ENCODE measurements at regions not wholly inside any gene's neighbourhood (a gene's known extent, or its start where the extent isn't known, plus 50 kb on each side); places are given as distances from the start of the nearest gene placed in this dataset.

GRCh38 chr2:155157711-155158110 lies 459.2 kb downstream of the KCNJ3 start:
- DNase-seq (ENCODE audit: low spot score): no peak

- DNase-seq (ENCODE audit: low spot score): no peak
Observed at GRCh38 chr2:155157065-155157464, 458.6 kb downstream of the KCNJ3 start.

DNA sequence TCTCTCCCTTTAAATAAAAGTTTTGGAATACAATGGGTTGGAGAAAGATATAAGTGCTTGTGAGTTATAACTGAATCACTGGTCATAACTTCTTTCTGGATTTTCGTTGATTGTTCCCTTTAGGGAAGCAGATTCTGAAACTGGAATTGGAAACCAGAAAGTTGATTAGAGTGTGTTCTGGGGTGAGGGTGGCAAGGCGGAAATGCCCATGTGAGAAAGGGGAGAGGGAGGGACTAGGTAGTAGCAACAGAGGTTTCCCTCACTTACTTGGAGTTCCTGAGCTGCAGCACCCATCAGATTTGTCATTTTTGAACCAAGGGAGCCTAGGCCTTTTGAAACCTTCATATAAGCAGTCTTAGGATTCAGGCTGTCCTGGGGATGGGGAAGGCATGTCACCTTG lies 453.4 kb downstream of the KCNJ3 start:
- no peak for DNase-seq (ENCODE audit: low spot score)

DNA sequence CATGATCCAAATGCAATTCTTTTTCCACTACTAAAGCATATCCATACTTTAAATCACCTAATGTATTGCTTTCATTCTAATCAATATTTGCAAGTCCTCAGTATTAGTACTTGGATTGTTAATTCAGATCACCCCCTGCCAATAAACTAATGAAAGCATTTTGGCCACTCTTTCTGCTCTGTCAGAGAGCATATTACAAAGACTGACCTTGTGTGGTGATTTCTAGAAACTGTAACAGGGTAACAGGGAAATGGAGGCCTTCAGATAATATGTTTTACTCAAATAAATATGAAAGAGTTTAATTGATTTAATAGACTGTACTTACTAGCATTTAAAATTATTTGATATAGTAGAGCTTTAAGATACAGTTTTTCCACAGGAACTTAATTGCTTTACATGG lies 453.0 kb downstream of the KCNJ3 start:
- DNase-seq (ENCODE audit: low spot score): peak; percentile 9

DNA sequence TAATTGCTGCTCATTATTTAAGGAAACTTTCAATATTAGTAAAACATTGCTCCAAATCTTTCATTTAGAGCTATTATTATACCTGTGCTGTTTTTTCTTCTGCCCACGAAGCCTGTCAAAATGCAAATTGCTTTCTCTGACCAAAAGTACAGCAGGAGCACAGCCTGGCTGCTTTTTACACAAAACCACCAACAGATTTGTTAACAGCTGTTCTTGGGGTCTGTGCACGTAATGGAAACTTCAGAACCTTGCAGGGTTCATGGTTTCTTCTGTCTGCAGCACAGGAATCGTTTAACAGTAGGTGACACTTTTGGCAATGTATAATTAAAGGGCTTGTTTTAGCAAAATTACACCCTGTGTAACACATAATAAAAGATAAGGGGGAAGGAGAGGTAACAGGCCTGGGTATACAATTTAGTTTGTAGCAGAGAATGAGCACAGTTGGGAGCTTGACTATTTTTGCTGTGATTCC lies 447.3 kb downstream of the KCNJ3 start:
- no peak for DNase-seq (ENCODE audit: low spot score)

- no peak for DNase-seq (ENCODE audit: low spot score)
Observed at GRCh38 chr2:155141418-155141817, 442.9 kb downstream of the KCNJ3 start.

- DNase-seq (ENCODE audit: low spot score): no peak
Observed at GRCh38 chr2:155125585-155126230, 427.2 kb downstream of the KCNJ3 start.

DNA sequence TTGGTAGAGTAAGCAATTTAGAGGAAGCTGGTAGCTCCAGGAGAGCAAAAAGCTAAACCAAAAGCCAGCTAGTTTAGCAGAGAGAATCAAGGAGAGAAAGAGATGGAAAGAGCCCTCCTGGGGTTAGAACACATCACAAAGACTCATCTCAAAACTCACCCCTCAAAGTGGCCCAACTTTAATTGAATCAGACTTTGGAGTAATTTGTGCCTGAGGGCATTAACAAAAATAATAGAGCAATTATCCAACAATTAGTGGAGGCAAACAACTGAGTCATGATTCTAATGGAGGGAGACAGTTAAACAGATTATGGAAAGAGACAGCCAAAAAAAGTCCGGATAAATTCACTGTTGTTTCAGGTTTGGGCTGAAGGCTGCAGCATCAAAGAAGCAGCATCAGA lies 417.4 kb downstream of the KCNJ3 start:
- DNase-seq (ENCODE audit: low spot score): no peak

DNA sequence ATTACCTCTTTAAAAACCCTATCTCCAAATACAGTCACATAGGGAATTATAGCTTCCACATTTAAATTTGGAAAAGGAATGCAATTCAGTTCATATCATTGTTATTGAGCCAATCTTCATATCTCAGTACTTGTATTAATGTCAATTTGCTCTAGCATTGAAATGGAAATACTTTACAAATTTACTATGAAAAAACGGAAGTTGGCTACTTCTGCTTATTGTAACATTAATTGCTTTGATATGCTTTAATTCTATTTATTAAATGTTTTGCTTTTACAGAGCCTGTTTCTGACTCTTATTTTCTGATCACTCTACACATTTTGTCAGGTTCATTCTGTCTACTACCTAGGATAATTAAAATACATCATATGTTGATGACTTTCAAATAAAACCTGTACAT lies 412.6 kb downstream of the KCNJ3 start:
- DNase-seq (ENCODE audit: low spot score): no peak

GRCh38 chr2:155109527-155109926 lies 411.0 kb downstream of the KCNJ3 start:
- DNase-seq (ENCODE audit: low spot score): no peak

- DNase-seq (ENCODE audit: low spot score): no peak
Observed at GRCh38 chr2:155100261-155100660, 401.8 kb downstream of the KCNJ3 start.

DNA sequence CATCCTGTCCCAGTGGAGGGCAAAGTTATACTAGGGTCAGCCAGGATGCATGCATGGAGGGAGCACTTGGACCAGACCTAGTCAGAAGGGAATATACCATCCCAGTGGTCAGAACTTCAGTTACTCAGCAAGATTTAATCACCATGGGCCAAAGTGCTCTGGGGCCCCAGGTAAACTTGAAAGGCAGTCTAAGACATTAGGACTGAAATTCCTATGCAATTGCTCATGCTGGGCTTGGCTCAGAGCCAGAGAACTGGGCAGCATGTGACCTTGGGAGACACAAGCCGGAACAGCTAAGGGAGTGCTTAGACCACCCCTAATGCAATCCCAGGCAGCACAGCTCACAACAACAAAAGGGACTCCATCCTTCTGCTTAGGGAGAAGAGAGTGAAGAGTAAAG lies 401.3 kb downstream of the KCNJ3 start:
- no peak for DNase-seq (ENCODE audit: low spot score)

GRCh38 chr2:155095613-155096012 lies 397.1 kb downstream of the KCNJ3 start:
- no peak for DNase-seq (ENCODE audit: low spot score)

DNA sequence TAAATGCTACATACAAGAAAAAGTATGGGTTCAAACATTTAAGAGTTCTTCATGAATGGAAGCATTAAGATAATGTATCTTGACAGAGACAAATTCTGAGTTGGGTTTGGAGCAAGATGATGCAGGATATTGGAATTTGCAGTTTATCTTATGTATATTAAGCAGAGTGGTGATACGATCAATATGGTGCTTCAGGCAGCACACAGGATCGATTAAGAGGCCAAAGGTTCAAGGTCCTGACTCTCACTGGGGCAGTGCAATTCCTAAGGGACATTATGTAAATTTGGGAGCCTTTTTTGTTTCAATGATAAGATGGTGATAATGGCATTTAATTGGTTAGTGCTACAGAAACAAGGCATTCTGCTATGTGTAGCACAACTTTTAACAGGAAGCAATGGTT lies 381.9 kb downstream of the KCNJ3 start:
- DNase-seq (ENCODE audit: low spot score): no peak

GRCh38 chr2:155070489-155070888 lies 372.0 kb downstream of the KCNJ3 start:
- no peak for DNase-seq (ENCODE audit: low spot score)

DNA sequence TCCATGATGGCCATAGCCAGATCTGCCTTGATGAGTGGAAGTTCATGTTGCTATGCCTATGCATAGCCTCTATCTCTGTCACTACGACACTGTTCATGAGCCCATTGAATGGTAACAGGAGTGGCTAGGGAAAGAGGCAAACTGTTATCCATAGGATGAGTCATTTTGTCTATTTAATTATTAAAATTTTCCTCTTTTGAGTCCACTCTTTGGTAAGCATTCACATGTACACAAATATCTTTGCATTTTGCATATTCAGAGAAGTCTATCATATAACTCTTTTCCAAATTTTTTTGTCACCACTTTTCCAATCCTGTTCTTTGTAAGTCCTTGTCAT lies 364.4 kb downstream of the KCNJ3 start:
- no peak for DNase-seq (ENCODE audit: low spot score)

GRCh38 chr2:155062250-155062921 lies 363.9 kb downstream of the KCNJ3 start:
- DNase-seq (ENCODE audit: low spot score): no peak

GRCh38 chr2:155060896-155061295 lies 362.4 kb downstream of the KCNJ3 start:
- DNase-seq (ENCODE audit: low spot score): peak; percentile 17

DNA sequence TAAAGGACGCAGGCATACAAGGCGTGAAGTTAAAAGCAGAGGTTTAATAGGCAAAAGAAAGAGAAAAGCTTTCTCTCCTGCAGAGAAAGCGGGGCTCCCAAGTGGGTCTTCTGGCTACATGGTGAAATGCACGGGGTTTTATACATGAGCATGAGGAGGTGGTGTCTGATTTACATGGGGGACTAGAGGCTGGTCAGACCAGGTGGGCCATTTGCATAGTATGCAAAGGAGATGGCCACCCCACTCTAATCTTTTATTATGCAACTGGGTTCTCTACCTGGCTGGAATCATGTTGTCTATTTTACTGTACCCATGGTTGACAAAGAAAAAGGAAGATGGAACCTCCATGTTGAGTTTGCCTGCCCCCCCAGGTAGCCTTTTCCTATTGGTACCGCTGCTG lies 356.2 kb downstream of the KCNJ3 start:
- no peak for DNase-seq (ENCODE audit: low spot score)

DNA sequence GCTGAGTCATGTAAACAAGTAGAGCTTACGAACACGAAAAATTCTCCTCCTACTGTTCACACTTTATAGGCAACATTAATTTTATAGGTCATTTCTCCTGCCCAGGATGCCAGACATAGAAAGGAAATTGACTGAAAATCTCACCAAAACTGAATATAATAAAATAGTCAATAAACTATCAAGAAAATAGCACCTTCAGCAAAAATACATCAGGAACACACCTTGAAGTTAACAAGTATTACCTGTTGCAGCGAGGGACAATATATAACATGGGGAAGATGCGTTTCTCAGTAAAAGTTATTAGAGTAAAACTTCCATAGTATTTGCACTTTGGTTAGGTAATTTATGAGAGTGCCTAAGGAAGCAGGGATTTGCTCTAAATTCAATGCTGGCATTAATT lies 344.6 kb downstream of the KCNJ3 start:
- DNase-seq (ENCODE audit: low spot score): no peak

GRCh38 chr2:155035308-155035707 lies 336.8 kb downstream of the KCNJ3 start:
- no peak for DNase-seq (ENCODE audit: low spot score)

GRCh38 chr2:155033652-155034051 lies 335.2 kb downstream of the KCNJ3 start:
- DNase-seq (ENCODE audit: low spot score): no peak

GRCh38 chr2:155030296-155030695 lies 331.8 kb downstream of the KCNJ3 start:
- DNase-seq (ENCODE audit: low spot score): no peak

- DNase-seq (ENCODE audit: low spot score): no peak
Observed at GRCh38 chr2:155026651-155027174, 328.2 kb downstream of the KCNJ3 start.

Data from D341Med (cell line).